GM12801 (cell line): ENCODE measurements at regions not wholly inside any gene's neighbourhood (a gene's known extent, or its start where the extent isn't known, plus 50 kb on each side); places are given as distances from the start of the nearest gene placed in this dataset.

Source experiments
- TF ChIP-seq, protein P1 (sequence below): IDR thresholded peaks from one replicate; pipeline ENCODE4 v1.5.1; 2011; ENCODE audit warnings: control low read depth; ENCODE audit not compliant: insufficient read length; ENCODE audit errors: extremely low read depth

DNA sequence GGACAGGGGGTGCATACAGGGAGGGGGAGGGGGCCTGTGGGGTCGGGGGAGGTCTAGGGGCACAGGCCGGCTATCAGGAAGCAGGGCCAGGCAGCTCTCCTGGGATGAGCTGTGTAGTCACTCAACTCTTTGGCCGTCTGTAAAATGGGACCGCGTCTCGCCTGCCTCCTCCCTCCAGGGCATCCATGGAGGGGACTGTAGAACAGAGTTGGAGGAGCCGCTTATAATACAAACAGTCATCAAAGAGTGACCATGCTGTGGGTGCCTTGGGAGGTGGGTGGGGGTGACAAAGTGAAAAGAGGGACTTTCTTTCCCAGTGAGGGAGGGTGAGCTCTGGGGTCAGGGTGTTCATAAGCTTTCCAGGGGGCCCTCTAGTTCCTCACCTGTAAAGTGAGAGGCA is 169.6 kb upstream of the HAAO start:
- TF ChIP-seq, protein P1, sequence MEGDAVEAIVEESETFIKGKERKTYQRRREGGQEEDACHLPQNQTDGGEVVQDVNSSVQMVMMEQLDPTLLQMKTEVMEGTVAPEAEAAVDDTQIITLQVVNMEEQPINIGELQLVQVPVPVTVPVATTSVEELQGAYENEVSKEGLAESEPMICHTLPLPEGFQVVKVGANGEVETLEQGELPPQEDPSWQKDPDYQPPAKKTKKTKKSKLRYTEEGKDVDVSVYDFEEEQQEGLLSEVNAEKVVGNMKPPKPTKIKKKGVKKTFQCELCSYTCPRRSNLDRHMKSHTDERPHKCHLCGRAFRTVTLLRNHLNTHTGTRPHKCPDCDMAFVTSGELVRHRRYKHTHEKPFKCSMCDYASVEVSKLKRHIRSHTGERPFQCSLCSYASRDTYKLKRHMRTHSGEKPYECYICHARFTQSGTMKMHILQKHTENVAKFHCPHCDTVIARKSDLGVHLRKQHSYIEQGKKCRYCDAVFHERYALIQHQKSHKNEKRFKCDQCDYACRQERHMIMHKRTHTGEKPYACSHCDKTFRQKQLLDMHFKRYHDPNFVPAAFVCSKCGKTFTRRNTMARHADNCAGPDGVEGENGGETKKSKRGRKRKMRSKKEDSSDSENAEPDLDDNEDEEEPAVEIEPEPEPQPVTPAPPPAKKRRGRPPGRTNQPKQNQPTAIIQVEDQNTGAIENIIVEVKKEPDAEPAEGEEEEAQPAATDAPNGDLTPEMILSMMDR, result no peak

DNA sequence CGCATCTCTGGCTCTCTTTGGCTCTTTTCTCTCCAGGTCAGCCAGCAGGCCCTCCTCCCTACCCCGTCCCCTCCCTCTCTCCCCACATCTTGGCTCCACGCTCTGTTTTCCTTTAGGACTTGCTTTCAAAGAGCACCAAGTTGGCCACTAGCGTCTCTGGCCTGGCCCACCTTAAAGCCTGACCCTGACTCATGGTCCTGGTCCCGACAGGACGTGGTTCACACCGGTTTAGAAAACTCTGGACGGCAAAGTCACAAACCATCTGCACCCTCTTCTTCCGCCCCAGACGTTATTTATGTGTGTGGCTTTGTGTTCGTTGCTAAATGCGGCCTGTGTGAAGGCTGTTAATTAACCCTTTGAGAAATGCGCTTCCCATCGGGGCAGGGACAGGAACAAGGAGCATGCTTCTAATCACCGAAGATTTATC is 169.0 kb upstream of the HAAO start:
- TF ChIP-seq, protein P1, result no peak

DNA sequence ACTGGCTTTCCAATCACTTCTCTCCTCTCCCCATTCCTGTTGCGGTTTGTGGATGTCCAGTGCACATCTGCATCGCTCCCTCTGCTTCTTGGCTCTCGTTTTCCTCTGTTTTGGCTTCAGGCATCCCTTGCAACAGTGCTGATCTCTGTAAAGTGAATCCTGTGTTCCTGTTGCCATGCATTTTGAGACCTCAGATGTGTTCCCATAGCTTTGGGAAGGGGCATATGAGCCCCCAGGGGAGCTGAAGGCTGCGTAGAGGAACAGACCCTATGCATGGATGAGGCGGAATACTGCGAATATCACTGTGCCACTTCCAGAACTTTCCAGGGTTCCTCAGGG is 168.4 kb upstream of the HAAO start:
- TF ChIP-seq, protein P1, result no peak

DNA sequence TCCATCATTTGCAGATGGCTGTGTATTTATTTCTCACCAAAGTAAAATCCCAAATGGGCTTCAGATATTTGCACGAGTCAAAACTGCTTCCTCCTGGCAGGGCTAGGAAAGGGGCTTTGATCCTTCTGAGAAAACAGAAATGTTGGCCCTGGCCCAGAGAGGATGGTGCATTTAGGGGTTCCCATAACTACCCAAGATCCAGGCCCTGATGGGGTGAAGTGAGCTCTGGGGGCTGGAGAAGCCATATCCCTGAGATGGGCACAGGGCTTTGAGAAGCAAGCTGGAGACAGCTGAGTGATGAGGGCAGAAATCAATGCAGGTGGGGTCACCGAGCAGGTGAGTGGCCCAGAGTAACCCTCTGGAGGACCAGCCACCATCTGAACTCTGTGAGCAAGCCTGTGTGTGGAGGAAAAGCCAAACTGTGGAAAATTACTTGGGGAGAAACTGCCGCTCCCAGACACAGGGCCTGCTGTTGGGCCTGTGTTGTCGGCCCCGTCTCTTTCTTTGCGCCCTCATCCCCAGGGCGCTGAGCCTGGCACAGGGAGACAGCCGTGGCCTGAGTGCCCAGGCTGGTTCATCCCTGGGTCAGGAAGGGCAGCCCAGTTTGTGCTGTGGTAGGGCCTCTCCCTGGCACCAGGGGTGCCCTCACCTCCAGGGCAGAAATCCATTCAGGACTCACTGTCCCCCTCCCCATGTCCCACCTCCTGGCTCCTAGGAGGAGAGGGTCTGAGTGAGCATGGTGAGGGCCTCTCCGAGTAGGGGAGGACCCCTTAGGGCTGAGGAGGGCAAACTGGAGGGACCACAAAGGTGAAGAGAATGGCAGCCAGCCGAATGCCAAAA is 167.8 kb upstream of the HAAO start:
- TF ChIP-seq, protein P1, result no peak

DNA sequence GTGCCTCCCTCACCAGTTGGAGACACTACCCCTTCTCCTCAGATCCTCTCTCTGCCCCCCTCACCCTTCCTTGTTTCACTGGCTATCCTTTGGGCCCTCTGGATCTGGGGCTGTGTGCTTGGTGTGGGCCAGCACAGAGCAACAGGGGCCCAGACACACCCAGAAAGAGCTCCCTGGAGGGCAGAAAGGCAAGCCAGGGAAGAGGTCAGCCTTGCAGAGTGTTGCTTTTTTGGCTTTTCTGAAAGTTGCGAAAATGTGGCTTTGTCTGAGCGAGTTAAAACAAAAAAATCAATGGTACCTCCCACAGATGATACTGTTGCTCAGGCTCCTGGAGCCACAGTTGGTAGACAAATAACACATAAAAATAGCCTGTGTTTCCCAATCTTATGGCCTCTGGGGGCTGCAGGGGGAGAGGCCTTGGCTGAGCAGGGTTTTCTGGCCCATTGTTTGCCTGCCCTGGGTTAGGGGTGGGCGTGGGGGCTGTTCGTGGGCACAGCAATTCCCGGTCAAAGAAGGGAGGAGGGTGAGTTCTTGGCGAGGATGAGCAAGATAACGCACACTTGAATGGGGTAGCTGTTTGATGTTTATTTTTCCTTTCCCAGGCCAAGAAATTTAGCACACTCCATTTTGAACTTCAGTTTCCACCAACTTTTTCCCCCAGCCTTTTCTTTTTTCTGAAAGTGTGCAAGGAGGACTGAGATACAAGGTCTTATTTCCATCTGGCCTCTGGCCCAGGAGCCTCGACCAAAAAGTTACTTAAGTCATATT is 167.0 kb upstream of the HAAO start:
- TF ChIP-seq, protein P1, result no peak

DNA sequence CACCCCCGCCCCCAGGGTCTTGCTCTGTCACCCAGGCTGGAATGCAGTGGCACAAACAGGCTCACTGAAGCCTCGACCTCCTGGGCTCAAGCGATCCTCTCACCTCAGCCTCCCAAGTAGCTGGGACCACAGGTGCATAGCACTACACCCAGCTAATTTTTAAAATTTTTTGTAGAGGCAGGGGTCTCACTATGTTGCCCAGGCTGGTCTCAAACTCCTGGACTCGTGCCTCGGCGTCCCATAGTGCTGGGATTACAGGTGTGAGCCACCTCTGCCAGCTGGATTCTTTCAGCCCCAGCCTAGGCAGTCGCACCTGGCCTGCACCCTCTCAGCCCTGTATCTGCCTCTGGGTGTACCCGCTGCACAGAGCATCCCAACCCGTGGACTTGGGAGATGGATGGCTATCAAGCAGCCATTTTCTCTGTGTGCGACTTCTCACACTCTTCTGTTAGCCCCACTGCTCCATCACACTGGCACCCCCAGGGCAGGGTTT is 166.4 kb upstream of the HAAO start:
- TF ChIP-seq, protein P1, result no peak

DNA sequence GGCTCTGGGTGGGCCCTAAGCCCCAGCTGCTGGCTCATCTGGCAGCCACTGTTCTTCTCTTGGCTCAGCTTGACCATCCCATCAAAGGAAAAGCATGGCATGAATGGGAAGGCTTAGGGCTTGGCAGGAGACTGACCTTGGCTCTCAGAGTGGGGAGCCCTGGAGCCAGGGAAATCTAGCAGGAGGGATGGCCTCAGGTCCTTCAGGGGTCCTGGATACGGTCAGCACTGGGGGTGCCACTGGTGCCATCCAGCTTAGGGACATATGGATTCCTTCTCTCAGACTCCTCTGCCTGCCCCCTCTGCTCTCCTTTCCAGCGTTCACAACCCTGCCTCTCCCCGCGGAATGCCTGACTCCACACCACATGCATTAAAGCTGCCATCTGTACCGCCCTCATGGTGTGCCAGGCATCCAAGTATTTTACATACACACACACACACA is 165.5 kb upstream of the HAAO start:
- TF ChIP-seq, protein P1, result no peak
